Parathyroid adenoma (tissue), 2 donors: ENCODE measurements at regions not wholly inside any gene's neighbourhood (a gene's known extent, or its start where the extent isn't known, plus 50 kb on each side); places are given as distances from the start of the nearest gene placed in this dataset.
A peak's percentile ranks its signal among the peaks of the same experiment; 100 is the strongest.
"Not testable (repeated sequence)": the region's sequence is repeated elsewhere in the genome, so short reads cannot be mapped to it uniquely, and the experiment has no call there.

Experiments
- H2AFZ ChIP-seq: fragments of 300-600 bp; sonication (generic); one replicate; pipeline ENCODE4 v1.7.0; 2017; ENCODE audit warnings: antibody characterized with exemption, mild to moderate bottlenecking
- H3K27ac ChIP-seq: fragments of 300-600 bp; sonication (generic); one replicate; pipeline ENCODE4 v1.7.0; 2017
- H3K27me3 ChIP-seq: fragments of 300-600 bp; sonication (generic); one replicate; pipeline ENCODE4 v1.7.0; 2017; ENCODE audit warnings: low read length; ENCODE audit not compliant: control insufficient read depth, insufficient read depth
- H3K36me3 ChIP-seq: fragments of 300-600 bp; sonication (generic); one replicate; pipeline ENCODE4 v1.7.0; 2017; ENCODE audit warnings: low read length; ENCODE audit not compliant: control insufficient read depth, insufficient read depth
- H3K4me1 ChIP-seq: fragments of 300-600 bp; sonication (generic); one replicate; pipeline ENCODE4 v1.7.0; 2017; ENCODE audit warnings: control low read depth
- H3K4me2 ChIP-seq: fragments of 300-600 bp; sonication (generic); one replicate; pipeline ENCODE4 v1.7.0; 2017; ENCODE audit warnings: low read length
- H3K4me3 ChIP-seq: fragments of 300-600 bp; sonication (generic); one replicate; pipeline ENCODE4 v1.7.0; 2017; ENCODE audit warnings: low read depth, low read length
- H3K79me2 ChIP-seq: fragments of 300-600 bp; sonication (generic); one replicate; pipeline ENCODE4 v1.7.0; 2017; ENCODE audit warnings: control low read depth
- H3K9ac ChIP-seq: fragments of 300-600 bp; sonication (generic); one replicate; pipeline ENCODE4 v1.7.0; 2017; ENCODE audit warnings: mild to moderate bottlenecking
- H3K9me3 ChIP-seq: fragments of 300-600 bp; sonication (generic); one replicate; pipeline ENCODE4 v1.7.0; 2017; ENCODE audit warnings: low read length; ENCODE audit not compliant: control insufficient read depth
- TF ChIP-seq, protein P1 (sequence below): fragments of 300-600 bp; sonication (generic); IDR thresholded peaks from one replicate; pipeline ENCODE4 v1.7.0; 2017; ENCODE audit warnings: antibody characterized with exemption, mild to moderate bottlenecking
- donor health status: primary hyperparathyroidism.

DNA sequence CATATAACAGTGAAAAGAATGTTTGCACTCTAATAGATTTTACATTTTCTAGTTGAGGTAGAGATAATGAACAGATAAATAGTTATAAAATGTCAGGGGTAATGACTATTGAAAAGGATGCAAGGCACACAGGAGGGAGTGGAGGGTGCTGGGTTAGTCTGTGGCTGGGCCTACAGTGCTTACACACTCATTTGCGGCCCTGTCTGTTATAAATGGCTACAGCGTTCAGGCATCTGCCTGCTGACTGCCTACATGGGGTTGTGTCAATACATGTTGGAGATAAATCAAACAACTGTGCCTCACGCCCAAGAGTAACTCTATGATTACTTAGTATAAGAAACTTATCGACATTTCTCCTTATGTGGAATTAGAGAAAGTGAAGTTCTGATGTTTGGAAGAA, 313.3 kb downstream of the ACTR3B start:
- H3K79me2 ChIP-seq = no peaks in the 10 kb centered on the region
- H3K27ac ChIP-seq = no peak overlapping the region
- no peak overlapping the region for H3K4me3 ChIP-seq
- H3K27me3 ChIP-seq = no peaks in the 10 kb centered on the region
- H3K36me3 ChIP-seq = no peaks in the 10 kb centered on the region
- no peak overlapping the region for H2AFZ ChIP-seq
- TF ChIP-seq, protein P1, sequence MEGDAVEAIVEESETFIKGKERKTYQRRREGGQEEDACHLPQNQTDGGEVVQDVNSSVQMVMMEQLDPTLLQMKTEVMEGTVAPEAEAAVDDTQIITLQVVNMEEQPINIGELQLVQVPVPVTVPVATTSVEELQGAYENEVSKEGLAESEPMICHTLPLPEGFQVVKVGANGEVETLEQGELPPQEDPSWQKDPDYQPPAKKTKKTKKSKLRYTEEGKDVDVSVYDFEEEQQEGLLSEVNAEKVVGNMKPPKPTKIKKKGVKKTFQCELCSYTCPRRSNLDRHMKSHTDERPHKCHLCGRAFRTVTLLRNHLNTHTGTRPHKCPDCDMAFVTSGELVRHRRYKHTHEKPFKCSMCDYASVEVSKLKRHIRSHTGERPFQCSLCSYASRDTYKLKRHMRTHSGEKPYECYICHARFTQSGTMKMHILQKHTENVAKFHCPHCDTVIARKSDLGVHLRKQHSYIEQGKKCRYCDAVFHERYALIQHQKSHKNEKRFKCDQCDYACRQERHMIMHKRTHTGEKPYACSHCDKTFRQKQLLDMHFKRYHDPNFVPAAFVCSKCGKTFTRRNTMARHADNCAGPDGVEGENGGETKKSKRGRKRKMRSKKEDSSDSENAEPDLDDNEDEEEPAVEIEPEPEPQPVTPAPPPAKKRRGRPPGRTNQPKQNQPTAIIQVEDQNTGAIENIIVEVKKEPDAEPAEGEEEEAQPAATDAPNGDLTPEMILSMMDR = no peak
- H3K4me2 ChIP-seq = no peak overlapping the region
- H3K4me1 ChIP-seq = peaks cover 8% of the 10 kb centered on the region
- no peaks in the 10 kb centered on the region for H3K9me3 ChIP-seq
- H3K9ac ChIP-seq = no peak overlapping the region

GRCh38 chr7:153076289-153076688, 316.7 kb downstream of the ACTR3B start:
- H2AFZ ChIP-seq, H3K4me2 ChIP-seq, H3K27ac ChIP-seq, H3K4me3 ChIP-seq, H3K9me3 ChIP-seq, H3K79me2 ChIP-seq, H3K9ac ChIP-seq, H3K36me3 ChIP-seq, H3K27me3 ChIP-seq, H3K4me1 ChIP-seq: not testable (repeated sequence)

DNA sequence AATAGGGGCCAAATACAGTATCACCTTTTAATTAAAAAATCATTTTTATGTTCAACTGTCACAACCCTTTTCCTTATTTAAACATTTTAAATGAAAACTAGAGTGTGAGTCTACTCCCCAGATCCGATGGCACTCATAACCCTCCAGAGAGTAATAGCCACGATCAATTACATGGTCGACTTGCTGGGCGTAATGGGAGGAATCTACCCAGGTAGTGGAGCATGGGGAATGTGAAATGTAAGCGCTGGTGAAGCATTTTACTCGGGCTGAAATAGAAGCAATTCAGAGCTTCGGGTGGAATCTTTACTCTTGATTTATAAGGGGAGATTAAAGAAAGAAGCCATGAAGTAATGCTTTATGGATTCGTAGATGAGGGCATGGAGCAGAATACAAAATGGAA, 321.9 kb downstream of the ACTR3B start:
- no peak overlapping the region for H2AFZ ChIP-seq
- H3K27ac ChIP-seq = no peak overlapping the region
- H3K9ac ChIP-seq = no peak overlapping the region
- TF ChIP-seq, protein P1 = no peak
- H3K79me2 ChIP-seq = no peaks in the 10 kb centered on the region
- H3K36me3 ChIP-seq = no peaks in the 10 kb centered on the region
- H3K4me2 ChIP-seq = no peak overlapping the region
- no peaks in the 10 kb centered on the region for H3K27me3 ChIP-seq
- no peak overlapping the region for H3K4me3 ChIP-seq
- H3K9me3 ChIP-seq = no peaks in the 10 kb centered on the region
- peaks cover 21% of the 10 kb centered on the region for H3K4me1 ChIP-seq

DNA sequence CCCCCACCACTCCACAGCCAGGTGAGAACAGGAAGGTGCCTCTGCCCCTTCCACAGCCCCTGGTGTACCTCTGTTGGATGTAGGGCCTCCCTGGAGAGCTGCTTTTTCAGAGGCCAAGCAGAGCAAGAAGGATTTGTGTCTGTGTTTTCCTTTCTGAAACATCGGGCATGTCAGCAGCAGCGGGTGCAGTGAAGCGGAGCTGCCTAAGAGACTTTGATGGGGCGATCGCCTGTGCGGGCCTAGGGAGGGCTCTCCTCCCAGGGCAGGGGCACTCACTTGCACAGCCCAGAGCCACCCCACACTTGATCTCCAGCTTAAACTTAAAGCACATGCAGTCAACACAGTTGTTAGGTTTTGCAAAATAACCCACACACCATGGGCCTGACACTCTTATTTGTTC, 324.7 kb downstream of the ACTR3B start:
- no peak overlapping the region for H3K4me3 ChIP-seq
- no peaks in the 10 kb centered on the region for H3K79me2 ChIP-seq
- TF ChIP-seq, protein P1 = no peak
- no peaks in the 10 kb centered on the region for H3K27me3 ChIP-seq
- H3K4me1 ChIP-seq = peaks cover 28% of the 10 kb centered on the region
- no peak overlapping the region for H3K4me2 ChIP-seq
- H3K36me3 ChIP-seq = no peaks in the 10 kb centered on the region
- H3K9me3 ChIP-seq = no peaks in the 10 kb centered on the region
- H3K9ac ChIP-seq = no peak overlapping the region
- peak overlapping the region; percentile 69 for H2AFZ ChIP-seq
- H3K27ac ChIP-seq = peak overlapping the region; percentile 34

DNA sequence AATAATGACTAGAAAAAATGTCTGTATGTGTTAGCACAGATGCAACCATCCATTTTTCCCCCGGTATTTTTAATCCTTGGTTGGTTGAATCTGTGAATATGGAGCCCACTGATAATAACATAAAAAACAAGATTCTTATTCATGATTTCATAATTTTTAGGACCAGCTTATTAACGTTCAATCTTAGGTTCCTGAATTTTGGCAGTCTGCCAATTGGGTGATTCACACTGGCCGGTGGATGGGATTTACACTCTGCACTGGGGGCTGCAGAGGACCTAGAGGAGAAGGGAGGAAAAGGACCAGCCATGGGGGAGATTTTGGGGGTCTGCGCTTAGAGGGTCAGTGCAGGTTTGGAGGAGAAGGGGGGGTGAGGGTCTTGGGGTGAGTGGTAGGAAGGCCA, 327.9 kb downstream of the ACTR3B start:
- H3K4me3 ChIP-seq = no peak overlapping the region
- H3K9me3 ChIP-seq = no peaks in the 10 kb centered on the region
- H3K9ac ChIP-seq = no peak overlapping the region
- no peak overlapping the region for H3K27ac ChIP-seq
- H3K27me3 ChIP-seq = no peaks in the 10 kb centered on the region
- H3K4me2 ChIP-seq = no peak overlapping the region
- no peaks in the 10 kb centered on the region for H3K36me3 ChIP-seq
- TF ChIP-seq, protein P1 = no peak
- H3K79me2 ChIP-seq = no peaks in the 10 kb centered on the region
- H3K4me1 ChIP-seq = peaks cover 32% of the 10 kb centered on the region
- H2AFZ ChIP-seq = no peak overlapping the region
